ENCODE measurements at regions not wholly inside any gene's neighbourhood (a gene's known extent, or its start where the extent isn't known, plus 50 kb on each side); places are given as distances from the start of the nearest gene placed in this dataset.
"Not testable (repeated sequence)": the region's sequence is repeated elsewhere in the genome, so short reads cannot be mapped to it uniquely, and the experiment has no call there.

GRCh38 chr5:88092358-88092757, 176.3 kb downstream of the TMEM161B start:
- no peak for DNase-seq

- no peak for DNase-seq
Measured at GRCh38 chr5:88090506-88090905, 178.1 kb downstream of the TMEM161B start.

- DNase-seq = no peak
Measured at GRCh38 chr5:88089719-88090390, 178.8 kb downstream of the TMEM161B start.

- no peak for DNase-seq
Measured at GRCh38 chr5:88085462-88085861, 183.2 kb downstream of the TMEM161B start.

- DNase-seq = no peak
Measured at GRCh38 chr5:88081877-88082276, 186.8 kb downstream of the TMEM161B start.

- DNase-seq = no peak
Measured at GRCh38 chr5:88063813-88064212, 204.8 kb downstream of the TMEM161B start.

- DNase-seq = no peak
Measured at GRCh38 chr5:88060194-88060593, 208.5 kb downstream of the TMEM161B start.

GRCh38 chr5:88058625-88059024, 210.0 kb downstream of the TMEM161B start:
- no peak for DNase-seq

GRCh38 chr5:88052468-88052867, 216.2 kb downstream of the TMEM161B start:
- DNase-seq = not testable (repeated sequence)

- no peak for DNase-seq
Measured at GRCh38 chr5:88051148-88051547, 217.5 kb downstream of the TMEM161B start.

GRCh38 chr5:88049737-88050136, 218.9 kb downstream of the TMEM161B start:
- DNase-seq = no peak

- no peak for DNase-seq
Measured at GRCh38 chr5:88049156-88049555, 219.5 kb downstream of the TMEM161B start.

GRCh38 chr5:88045931-88046461, 222.6 kb downstream of the TMEM161B start:
- no peak for DNase-seq

- DNase-seq = no peak
Measured at GRCh38 chr5:88045165-88045564, 223.5 kb downstream of the TMEM161B start.

- DNase-seq = no peak
Measured at GRCh38 chr5:88034520-88034919, 234.1 kb downstream of the TMEM161B start.

- DNase-seq = no peak
Measured at GRCh38 chr5:88033191-88033590, 235.5 kb downstream of the TMEM161B start.

- no peak for DNase-seq
Measured at GRCh38 chr5:88029011-88029410, 239.6 kb downstream of the TMEM161B start.

- no peak for DNase-seq
Measured at GRCh38 chr5:88021141-88021540, 247.5 kb downstream of the TMEM161B start.

- not testable (repeated sequence) for DNase-seq
Measured at GRCh38 chr5:88014984-88015383, 253.7 kb downstream of the TMEM161B start.

GRCh38 chr5:88000877-88001276, 267.8 kb downstream of the TMEM161B start:
- DNase-seq = no peak

GRCh38 chr5:87997662-87998061, 271.0 kb downstream of the TMEM161B start:
- no peak for DNase-seq

- no peak for DNase-seq
Measured at GRCh38 chr5:87966213-87966612, 302.4 kb downstream of the TMEM161B start.

GRCh38 chr5:87954121-87954520, 314.5 kb downstream of the TMEM161B start:
- no peak for DNase-seq

GRCh38 chr5:87951661-87952060, 317.0 kb downstream of the TMEM161B start:
- DNase-seq = no peak
